ENCODE measurements at regions not wholly inside any gene's neighbourhood (a gene's known extent, or its start where the extent isn't known, plus 50 kb on each side); places are given as distances from the start of the nearest gene placed in this dataset.

GRCh38 chr11:116649268-116649667, 123.5 kb downstream of the BUD13 start:
- TF ChIP-seq NFIC (IDR thresholded peaks at IDR 0.05) (no peak), YY1 (IDR thresholded peaks at IDR 0.05; ENCODE audit: low read depth) (no peak), TAF1 (IDR thresholded peaks at IDR 0.05; ENCODE audit: low read depth) (no peak), FOXM1 (IDR thresholded peaks at IDR 0.05; ENCODE audit: borderline replicate concordance, low read depth) (no peak), MAX (IDR thresholded peaks at IDR 0.05) (no peak), TEAD4 (IDR thresholded peaks at IDR 0.05) (no peak), EP300 (IDR thresholded peaks at IDR 0.05; ENCODE audit: borderline replicate concordance) (no peak), ZBTB7A (IDR thresholded peaks at IDR 0.05; ENCODE audit: low read depth) (no peak), REST (IDR thresholded peaks at IDR 0.05; ENCODE audit: low read depth) (no peak), CREB1 (IDR thresholded peaks at IDR 0.05; ENCODE audit: low read depth) (no peak), TCF12 (IDR thresholded peaks at IDR 0.05; ENCODE audit: low read depth) (no peak), CEBPB (IDR thresholded peaks at IDR 0.05) (no peak), EGR1 (IDR thresholded peaks at IDR 0.05) (no peak)

Measured in Ishikawa (cell line).